Liver (tissue), 8 donors: ENCODE measurements at regions not wholly inside any gene's neighbourhood (a gene's known extent, or its start where the extent isn't known, plus 50 kb on each side); places are given as distances from the start of the nearest gene placed in this dataset.

Experiments used
- DNase-seq: peaks from one replicate; pipeline ENCODE4 v3.0.0-alpha.2; 2017; ENCODE audit warnings: low spot score
- H3K27ac ChIP-seq, 2 donors: one replicate each; pipeline ENCODE4 v1.7.0; 2013; ENCODE audit warnings: inconsistent platforms in 2 of 2, low read length in 2 of 2, control low read depth in 1 of 2, low read depth in 1 of 2, mild to moderate bottlenecking in 1 of 2
- H3K27me3 ChIP-seq, 4 donors: one replicate each; pipeline versions ENCODE4 v1.6.1 to v1.7.0; 2013; ENCODE audit warnings: low read length in 3 of 4, inconsistent platforms in 1 of 4, mild to moderate bottlenecking in 1 of 4, moderate library complexity in 1 of 4; ENCODE audit not compliant: control insufficient read depth in 4 of 4, insufficient read depth in 4 of 4
- H3K36me3 ChIP-seq, 4 donors: one replicate each; pipeline versions ENCODE4 v1.6.1 to v1.7.0; 2013; ENCODE audit warnings: low read length in 3 of 4, mild to moderate bottlenecking in 3 of 4, low read depth in 1 of 4, moderate library complexity in 1 of 4; ENCODE audit not compliant: control insufficient read depth in 4 of 4, insufficient read depth in 3 of 4
- H3K4me1 ChIP-seq, 4 donors: one replicate each; pipeline versions ENCODE4 v1.6.1 to v1.7.0; 2013; ENCODE audit warnings: low read length in 3 of 4, mild to moderate bottlenecking in 3 of 4, moderate library complexity in 1 of 4; ENCODE audit not compliant: control insufficient read depth in 4 of 4, insufficient read depth in 4 of 4
- H3K4me3 ChIP-seq, 3 donors: one replicate each; pipeline versions ENCODE4 v1.6.1 to v1.7.0; 2013; ENCODE audit warnings: low read length in 3 of 3, control low read depth in 1 of 3, low read depth in 1 of 3, mild to moderate bottlenecking in 1 of 3
- H3K9ac ChIP-seq, 2 donors: one replicate each; pipeline ENCODE4 v1.7.0; 2013; ENCODE audit warnings: low read length in 2 of 2, mild to moderate bottlenecking in 2 of 2, moderate library complexity in 2 of 2, control low read depth in 1 of 2, low read depth in 1 of 2
- H3K9me3 ChIP-seq, 4 donors: one replicate each; pipeline versions ENCODE4 v1.6.1 to v1.7.0; 2013; ENCODE audit warnings: low read length in 3 of 4; ENCODE audit not compliant: control insufficient read depth in 4 of 4
- ATF3 ChIP-seq: IDR thresholded peaks from 2 replicates; pipeline ENCODE4 v1.6.1; 2016; ENCODE audit warnings: antibody characterized with exemption
- CTCF ChIP-seq: fragments of 150-350 bp; IDR thresholded peaks from 2 replicates; pipeline ENCODE4 v1.5.1; 2017; ENCODE audit warnings: improper control_type of control experiment, low read depth, low read length; ENCODE audit not compliant: missing input control
- EGR1 ChIP-seq, 2 donors: IDR thresholded peaks; 2 replicates each; pipeline ENCODE4 v1.6.1; 2016 to 2018; ENCODE audit warnings: antibody characterized with exemption in 2 of 2, low read depth in 2 of 2
- FOXA1 ChIP-seq: IDR thresholded peaks from 2 replicates; pipeline ENCODE4 v1.6.1; 2016; ENCODE audit warnings: antibody characterized with exemption
- GABPA ChIP-seq, 2 donors: IDR thresholded peaks in 1 of 2; conservative IDR thresholded peaks in 1 of 2; 2 replicates each; pipeline ENCODE4 v1.6.1; 2016; ENCODE audit warnings: antibody characterized with exemption in 2 of 2, mild to moderate bottlenecking in 1 of 2, moderate library complexity in 1 of 2
- HNF4A ChIP-seq, 2 donors: conservative IDR thresholded peaks; 2 replicates each; pipeline ENCODE4 v1.6.1; 2016; ENCODE audit warnings: antibody characterized with exemption in 2 of 2, mild to moderate bottlenecking in 2 of 2
- HNF4G ChIP-seq: IDR thresholded peaks from 2 replicates; pipeline ENCODE4 v1.6.1; 2016; ENCODE audit warnings: antibody characterized with exemption
- JUND ChIP-seq, 2 donors: IDR thresholded peaks; 2 replicates each; pipeline ENCODE4 v1.6.1; 2016; ENCODE audit warnings: antibody characterized with exemption in 2 of 2
- MAX ChIP-seq: IDR thresholded peaks from 2 replicates; pipeline ENCODE4 v1.6.1; 2016; ENCODE audit warnings: antibody characterized with exemption
- NR2F2 ChIP-seq: IDR thresholded peaks from 2 replicates; pipeline ENCODE4 v1.6.1; 2016; ENCODE audit warnings: antibody characterized with exemption
- RAD21 ChIP-seq, 2 donors: IDR thresholded peaks; 2 replicates each; pipeline ENCODE4 v1.6.1; 2016; ENCODE audit warnings: antibody characterized with exemption in 2 of 2, mild to moderate bottlenecking in 2 of 2
- RXRA ChIP-seq, 2 donors: IDR thresholded peaks; 2 replicates each; pipeline ENCODE4 v1.6.1; 2017 to 2018; ENCODE audit warnings: antibody characterized with exemption in 2 of 2, mild to moderate bottlenecking in 1 of 2
- TAF1 ChIP-seq: conservative IDR thresholded peaks from 2 replicates; pipeline ENCODE4 v1.6.1; 2016; ENCODE audit warnings: antibody characterized with exemption, mild to moderate bottlenecking
- YY1 ChIP-seq: IDR thresholded peaks from 2 replicates; pipeline ENCODE4 v1.6.1; 2016; ENCODE audit warnings: antibody characterized with exemption, mild to moderate bottlenecking
- WGBS: extraction: QIAGEN DNeasy Blood & Tissue Kit; methylation state at CpG from one replicate; pipeline ENCODE4 v1.1.7; 2013; 5-methylcytosine and 5-hydroxymethylcytosine counted together
- donor health status: healthy.
- donor health status: healthy.
- donor health status: healthy.
- donor health status: healthy.
- donor health status: healthy.

- no peak overlapping the region for H3K4me3 ChIP-seq
- H3K36me3 ChIP-seq: no peaks in the 10 kb centered on the region
- WGBS: 58% methylated on average over 3 of the region's 3 CpGs
- no peaks in the 10 kb centered on the region for H3K9me3 ChIP-seq
- TF ChIP-seq MAX (no peak), JUND (IDR thresholded peaks at IDR 0.05) (no peak), ATF3 (no peak), HNF4A (conservative IDR thresholded peaks at IDR 0.05) (no peak), HNF4G (no peak), NR2F2 (no peak), TAF1 (no peak), FOXA1 (no peak), CTCF (no peak), RAD21 (IDR thresholded peaks at IDR 0.05) (no peak), GABPA (IDR thresholded peaks at IDR 0.05 in 1 of 2, conservative IDR thresholded peaks at IDR 0.05 in 1 of 2) (no peak), EGR1 (IDR thresholded peaks at IDR 0.05; ENCODE audit: low read depth in 2 of 2) (no peak), YY1 (no peak)
- no peak overlapping the region for H3K9ac ChIP-seq
- no peak for DNase-seq
- H3K27ac ChIP-seq: no peak overlapping the region
- no peaks in the 10 kb centered on the region for H3K27me3 ChIP-seq
- H3K4me1 ChIP-seq: no peaks in the 10 kb centered on the region
These were observed 302.4 kb upstream of the NR5A2 start for GRCh38 chr1:199725002-199725565.

GRCh38 chr1:199727682-199728081 lies 299.8 kb upstream of the NR5A2 start:
- DNase-seq: no peak
- WGBS: 93% methylated on average over 2 of the region's 2 CpGs
- TF ChIP-seq RXRA (IDR thresholded peaks at IDR 0.05) (no peak), ATF3 (no peak), CTCF (no peak), YY1 (no peak), MAX (no peak), JUND (IDR thresholded peaks at IDR 0.05) (no peak), TAF1 (no peak), RAD21 (IDR thresholded peaks at IDR 0.05) (no peak), NR2F2 (no peak), GABPA (IDR thresholded peaks at IDR 0.05 in 1 of 2, conservative IDR thresholded peaks at IDR 0.05 in 1 of 2) (no peak), HNF4A (conservative IDR thresholded peaks at IDR 0.05) (no peak), EGR1 (IDR thresholded peaks at IDR 0.05; ENCODE audit: low read depth in 2 of 2) (no peak)
- H3K9me3 ChIP-seq: no peaks in the 10 kb centered on the region
- H3K27ac ChIP-seq: no peak overlapping the region
- H3K4me1 ChIP-seq: no peaks in the 10 kb centered on the region
- H3K9ac ChIP-seq: no peak overlapping the region
- no peak overlapping the region for H3K4me3 ChIP-seq
- H3K27me3 ChIP-seq: no peaks in the 10 kb centered on the region
- no peaks in the 10 kb centered on the region for H3K36me3 ChIP-seq
